ENCODE measurements at regions not wholly inside any gene's neighbourhood (a gene's known extent, or its start where the extent isn't known, plus 50 kb on each side); places are given as distances from the start of the nearest gene placed in this dataset.

DNA sequence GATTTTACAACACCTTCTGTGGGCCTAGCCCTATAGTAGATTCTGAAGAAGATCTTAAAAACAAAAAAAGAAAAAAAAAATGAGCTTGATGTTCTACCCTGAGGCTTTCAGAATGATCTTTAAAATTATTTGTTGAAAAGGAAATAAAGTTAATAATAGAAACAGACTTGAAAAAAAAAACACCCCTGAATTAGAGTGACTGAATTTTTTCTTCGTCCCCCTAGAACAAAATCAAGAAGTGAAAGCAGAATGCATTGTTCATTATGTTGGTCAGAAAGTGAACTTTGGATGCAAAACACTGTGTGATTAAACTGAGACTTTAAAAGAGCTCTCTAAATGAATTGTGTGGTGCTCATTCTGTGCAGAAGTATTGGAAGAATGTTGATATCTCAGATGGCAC is 1384.4 kb upstream of the PIK3C3 start:
- no peak overlapping the region for H2BK15ac ChIP-seq (ENCODE audit: low read length)
- no peak overlapping the region for H4K91ac ChIP-seq (replicated peaks; ENCODE audit: insufficient read length, low read length)
- no peaks in the 10 kb centered on the region; the same call in 1 of the 2 replicates for H3K23me2 ChIP-seq (ENCODE audit: low read depth, low read length)
- no peak overlapping the region for H2BK12ac ChIP-seq (ENCODE audit: low read depth, low read length)
- no peak overlapping the region for H2BK20ac ChIP-seq (ENCODE audit: low read length)
- H2BK5ac ChIP-seq (ENCODE audit: low read depth, low read length), result no peak overlapping the region
- no peaks in the 10 kb centered on the region for H4K20me1 ChIP-seq (replicated peaks in 1 of 2; ENCODE audit: control insufficient read depth in 1 of 2, insufficient read depth in 2 of 2, low read length in 2 of 2)
- POLR2A ChIA-PET (ENCODE audit: partially characterized antibody), result no interaction called here
- H3K79me2 ChIP-seq (ENCODE audit: control insufficient read depth in 1 of 2, insufficient read depth in 2 of 2, low read length in 2 of 2), result no peaks in the 10 kb centered on the region
- H3K14ac ChIP-seq (ENCODE audit: insufficient read length), result no peak overlapping the region
- no peaks in the 10 kb centered on the region for H3K36me3 ChIP-seq (ENCODE audit: control insufficient read depth in 2 of 4, insufficient read depth in 4 of 4, low read length in 3 of 4)
- no peak overlapping the region for H2BK120ac ChIP-seq (replicated peaks; ENCODE audit: low read depth, low read length)
- FAIRE-seq (no peak), DNase-seq (ENCODE audit: low read depth in 1 of 2, low spot score in 2 of 2) (no peak)
- H2AK5ac ChIP-seq (ENCODE audit: low read depth, low read length), result no peak overlapping the region
- H3K4me1 ChIP-seq (replicated peaks in 1 of 4; ENCODE audit: control insufficient read depth in 3 of 4, insufficient read depth in 4 of 4, low read length in 3 of 4), result no peaks in the 10 kb centered on the region
- WGBS, 2 experiments (ENCODE audit: extremely low coverage in 1 of 2, insufficient coverage in 1 of 2, insufficient read length in 1 of 2, insufficient replicate concordance in 2 of 2, low coverage in 1 of 2, low lambda C conversion rate in 2 of 2, missing lambda C conversion rate in 1 of 2), result 92% methylated on average over 1 of the region's 1 CpG; no CpG with 5 or more reads in 1 of the 2 experiments
- H3K4me3 ChIP-seq (ENCODE audit: extremely low read depth in 1 of 4, insufficient read depth in 2 of 4, low read depth in 3 of 4, low read length in 4 of 4), result no peak overlapping the region
- no peak overlapping the region for H4K5ac ChIP-seq (ENCODE audit: insufficient read length, low read depth, low read length)
- no peak overlapping the region for H3K9ac ChIP-seq (replicated peaks in 1 of 4; ENCODE audit: extremely low read depth in 1 of 4, low read depth in 3 of 4, low read length in 3 of 4)
- H3K9me3 ChIP-seq (ENCODE audit: insufficient read depth in 2 of 2, low read depth in 1 of 2, low read length in 1 of 2), result no peaks in the 10 kb centered on the region
- no peak overlapping the region for H3K23ac ChIP-seq (ENCODE audit: insufficient read length)
- no peak overlapping the region for H3K4me2 ChIP-seq (ENCODE audit: insufficient read depth in 1 of 2, low read depth in 2 of 2, low read length in 2 of 2)
- CTCF ChIA-PET (ENCODE audit: partially characterized antibody), result no interaction called here
- H3K27ac ChIP-seq (ENCODE audit: low read depth, low read length), result no peak overlapping the region
- no peak overlapping the region for H3K4ac ChIP-seq (replicated peaks; ENCODE audit: insufficient read length, low read depth, low read length)
- H4K8ac ChIP-seq (ENCODE audit: extremely low read depth, insufficient read depth, low read length), result no peak overlapping the region
- no peak overlapping the region for H2AFZ ChIP-seq (ENCODE audit: low read length)
- H3K56ac ChIP-seq (replicated peaks; ENCODE audit: insufficient read length, low read depth, low read length), result no peak overlapping the region
- no peaks in the 10 kb centered on the region for H3K27me3 ChIP-seq (replicated peaks in 1 of 4; ENCODE audit: control insufficient read depth in 3 of 4, extremely low read depth in 1 of 4, insufficient read depth in 3 of 4, low read length in 3 of 4)
- H3K79me1 ChIP-seq (ENCODE audit: low read depth, low read length), result no peaks in the 10 kb centered on the region
- H3K18ac ChIP-seq (ENCODE audit: extremely low read depth, low read length), result no peak overlapping the region
- no peak for TF ChIP-seq ZNF274 (IDR thresholded peaks at IDR 0.05; ENCODE audit: borderline replicate concordance, extremely low read depth, low read length)
- no peak for TF ChIP-seq CBX8 (IDR thresholded peaks at IDR 0.05; ENCODE audit: borderline replicate concordance, low read depth, low read length)
- TF ChIP-seq EZH2 (IDR thresholded peaks at IDR 0.05; ENCODE audit: low read depth, low read length, severe bottlenecking), result no peak
- TF ChIP-seq TBP (IDR thresholded peaks at IDR 0.05; ENCODE audit: low read depth, low read length), result no peak
- no peak for TF ChIP-seq SIN3A (conservative IDR thresholded peaks at IDR 0.05 in 1 of 2, IDR thresholded peaks at IDR 0.05 in 1 of 2; ENCODE audit: low read depth in 1 of 2, low read length in 2 of 2)
- TF ChIP-seq, protein P1, sequence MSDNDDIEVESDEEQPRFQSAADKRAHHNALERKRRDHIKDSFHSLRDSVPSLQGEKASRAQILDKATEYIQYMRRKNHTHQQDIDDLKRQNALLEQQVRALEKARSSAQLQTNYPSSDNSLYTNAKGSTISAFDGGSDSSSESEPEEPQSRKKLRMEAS (IDR thresholded peaks at IDR 0.05), result no peak
- no peak for TF ChIP-seq RAD21 (IDR thresholded peaks at IDR 0.05 in 1 of 2, conservative IDR thresholded peaks at IDR 0.05 in 1 of 2; ENCODE audit: low read depth in 2 of 2, low read length in 2 of 2)
- TF ChIP-seq BACH1 (IDR thresholded peaks at IDR 0.05; ENCODE audit: low read length), result no peak
- no peak for TF ChIP-seq CHD1 (IDR thresholded peaks at IDR 0.05; ENCODE audit: low read depth, low read length)
- TF ChIP-seq SP1 (IDR thresholded peaks at IDR 0.05; ENCODE audit: low read depth, low read length), result no peak
- TF ChIP-seq PHF8 (conservative IDR thresholded peaks at IDR 0.05; ENCODE audit: low read depth, low read length), result no peak
- TF ChIP-seq HDAC6 (IDR thresholded peaks at IDR 0.05; ENCODE audit: low read depth, low read length), result no peak
- TF ChIP-seq HDAC2 (IDR thresholded peaks at IDR 0.05; ENCODE audit: borderline replicate concordance in 1 of 2, low read depth in 2 of 2, low read length in 2 of 2), result no peak
- TF ChIP-seq NRF1 (IDR thresholded peaks at IDR 0.05; ENCODE audit: low read depth, low read length), result no peak

Data from H1 (cell line).